ENCODE measurements at regions not wholly inside any gene's neighbourhood (a gene's known extent, or its start where the extent isn't known, plus 50 kb on each side); places are given as distances from the start of the nearest gene placed in this dataset.
"Not testable (repeated sequence)": the region's sequence is repeated elsewhere in the genome, so short reads cannot be mapped to it uniquely, and the experiment has no call there.

GRCh38 chr6:164749221-164750064 is 560.0 kb downstream of the C6orf118 start:
- H3K36me3 ChIP-seq = no peaks in the 10 kb centered on the region
- in situ Hi-C loops (cut with MboI; ENCODE audit: low sequenced_read_pairs in 4 of 4) = no loop called here

DNA sequence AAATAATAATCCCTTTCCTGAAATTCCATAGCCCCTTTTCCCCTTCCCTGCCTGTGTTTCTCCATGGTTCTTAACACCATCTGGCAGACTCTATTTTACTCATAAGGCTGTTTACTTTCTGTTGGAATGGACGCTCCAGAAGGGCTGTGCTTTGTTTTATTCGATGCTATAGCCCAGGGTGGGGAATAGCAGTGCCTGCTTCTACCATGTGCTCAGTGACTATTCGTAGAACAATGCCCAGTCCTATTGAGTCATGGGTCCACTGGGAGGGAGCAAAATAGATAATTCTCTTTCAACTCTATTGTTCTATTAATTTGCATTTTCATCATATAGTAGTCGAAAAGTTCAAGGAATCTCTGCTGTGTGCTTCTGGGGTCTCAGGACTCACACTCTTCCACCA is 565.1 kb downstream of the C6orf118 start:
- in situ Hi-C loops (cut with MboI; ENCODE audit: low sequenced_read_pairs in 4 of 4) (no loop called here), intact Hi-C loops (cut with DNase I; ENCODE audit: low total_unique reads) (no loop called here)
- Histone ChIP-seq H3K27me3 (no peaks in the 10 kb centered on the region), H3K27ac (no peak overlapping the region), H3K36me3 (no peaks in the 10 kb centered on the region), H3K4me1 (no peaks in the 10 kb centered on the region), H3K9me3 (no peaks in the 10 kb centered on the region), H3K4me3 (no peak overlapping the region)
- no peak for TF ChIP-seq CTCF (IDR thresholded peaks at IDR 0.05 in 4 of 5, conservative IDR thresholded peaks at IDR 0.05 in 1 of 5)
- no peak for TF ChIP-seq POLR2A (IDR thresholded peaks at IDR 0.05)
- DNase-seq = no peak
- no peak for ATAC-seq

More at GRCh38 chr6:164749221-164750064, 560.0 kb downstream of the C6orf118 start:
- Histone ChIP-seq H3K9me3 (no peaks in the 10 kb centered on the region), H3K4me3 (no peak overlapping the region), H3K27ac (no peak overlapping the region), H3K27me3 (no peaks in the 10 kb centered on the region), H3K4me1 (no peaks in the 10 kb centered on the region)
- ATAC-seq = no peak
- intact Hi-C loops (cut with DNase I; ENCODE audit: low total_unique reads) = no loop called here
- DNase-seq = no peak
- TF ChIP-seq POLR2A (IDR thresholded peaks at IDR 0.05) (no peak), CTCF (IDR thresholded peaks at IDR 0.05 in 4 of 5, conservative IDR thresholded peaks at IDR 0.05 in 1 of 5) (no peak)

- H3K9me3 ChIP-seq = no peaks in the 10 kb centered on the region
- no peak overlapping the region for H3K27ac ChIP-seq
- DNase-seq (no peak), ATAC-seq (no peak)
- H3K4me1 ChIP-seq = no peaks in the 10 kb centered on the region
- TF ChIP-seq CTCF (IDR thresholded peaks at IDR 0.05 in 4 of 5, conservative IDR thresholded peaks at IDR 0.05 in 1 of 5) (no peak), POLR2A (IDR thresholded peaks at IDR 0.05) (no peak)
- intact Hi-C loops (cut with DNase I; ENCODE audit: low total_unique reads) (no loop called here), in situ Hi-C loops (cut with MboI; ENCODE audit: low sequenced_read_pairs in 4 of 4) (no loop called here)
- no peaks in the 10 kb centered on the region for H3K36me3 ChIP-seq
- no peak overlapping the region for H3K4me3 ChIP-seq
- no peaks in the 10 kb centered on the region for H3K27me3 ChIP-seq
These were observed 567.4 kb downstream of the C6orf118 start for GRCh38 chr6:164741938-164742451.

GRCh38 chr6:164736090-164736489 is 573.3 kb downstream of the C6orf118 start:
- DNase-seq; intact Hi-C loops (cut with DNase I; ENCODE audit: low total_unique reads); H3K4me1 ChIP-seq; H3K27me3 ChIP-seq; H3K9me3 ChIP-seq; in situ Hi-C loops (cut with MboI; ENCODE audit: low sequenced_read_pairs in 4 of 4); ATAC-seq; H3K27ac ChIP-seq; H3K4me3 ChIP-seq; H3K36me3 ChIP-seq: not testable (repeated sequence)

DNA sequence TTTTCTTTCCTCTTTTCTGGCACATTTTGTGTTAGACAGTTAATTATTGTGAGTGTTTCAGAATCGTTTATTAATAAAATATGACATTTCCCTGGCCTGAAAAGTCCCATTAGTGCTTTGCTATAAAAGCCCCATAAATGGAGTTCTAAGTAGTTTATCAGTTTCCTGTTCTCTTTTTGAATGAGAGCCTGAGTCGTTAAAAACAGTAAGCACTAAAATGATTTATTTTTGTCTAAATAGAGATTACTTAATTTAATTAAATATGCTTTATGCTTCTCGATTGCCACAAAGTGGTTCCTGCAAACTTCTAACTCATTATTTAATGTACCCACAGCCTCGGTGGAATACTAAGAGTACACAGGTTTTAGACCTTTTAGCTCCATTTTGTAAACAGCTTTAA is 577.9 kb downstream of the C6orf118 start:
- in situ Hi-C loops (cut with MboI; ENCODE audit: low sequenced_read_pairs in 4 of 4) (no loop called here), intact Hi-C loops (cut with DNase I; ENCODE audit: low total_unique reads) (no loop called here)
- no peaks in the 10 kb centered on the region for H3K9me3 ChIP-seq
- no peaks in the 10 kb centered on the region for H3K27me3 ChIP-seq
- no peak overlapping the region for H3K4me3 ChIP-seq
- H3K4me1 ChIP-seq = no peaks in the 10 kb centered on the region
- no peaks in the 10 kb centered on the region for H3K36me3 ChIP-seq
- DNase-seq (no peak), ATAC-seq (no peak)
- no peak overlapping the region for H3K27ac ChIP-seq
- TF ChIP-seq POLR2A (IDR thresholded peaks at IDR 0.05) (no peak), CTCF (IDR thresholded peaks at IDR 0.05 in 4 of 5, conservative IDR thresholded peaks at IDR 0.05 in 1 of 5) (no peak)

All from gastrocnemius medialis (tissue), 4 donors.